ENCODE measurements at regions not wholly inside any gene's neighbourhood (a gene's known extent, or its start where the extent isn't known, plus 50 kb on each side); places are given as distances from the start of the nearest gene placed in this dataset.
"Not testable (repeated sequence)": the region's sequence is repeated elsewhere in the genome, so short reads cannot be mapped to it uniquely, and the experiment has no call there.

GRCh38 chr13:37960427-37960826 lies 90.9 kb upstream of the TRPC4 start:
- Mint-ChIP-seq H3K36me3 (ENCODE audit: low read depth, unreplicated experiment) (no peaks in the 10 kb centered on the region), H3K9me3 (ENCODE audit: unreplicated experiment) (no peaks in the 10 kb centered on the region), H3K4me3 (ENCODE audit: unreplicated experiment) (no peak overlapping the region), H3K27ac (ENCODE audit: unreplicated experiment) (no peak overlapping the region), H3K27me3 (ENCODE audit: unreplicated experiment) (peaks cover 1% of the 10 kb centered on the region), H3K4me1 (ENCODE audit: unreplicated experiment) (no peaks in the 10 kb centered on the region)
- TF ChIP-seq CTCF (IDR thresholded peaks at IDR 0.05; ENCODE audit: unreplicated experiment), result peak; percentile 50
- no peak for DNase-seq (ENCODE audit: low spot score)

GRCh38 chr13:37959284-37959683 lies 89.7 kb upstream of the TRPC4 start:
- TF ChIP-seq CTCF (IDR thresholded peaks at IDR 0.05; ENCODE audit: unreplicated experiment), result no peak
- Mint-ChIP-seq H3K27ac (ENCODE audit: unreplicated experiment) (no peak overlapping the region), H3K36me3 (ENCODE audit: low read depth, unreplicated experiment) (no peaks in the 10 kb centered on the region), H3K4me3 (ENCODE audit: unreplicated experiment) (no peak overlapping the region), H3K9me3 (ENCODE audit: unreplicated experiment) (no peaks in the 10 kb centered on the region), H3K4me1 (ENCODE audit: unreplicated experiment) (no peaks in the 10 kb centered on the region), H3K27me3 (ENCODE audit: unreplicated experiment) (peaks cover 1% of the 10 kb centered on the region)
- no peak for DNase-seq (ENCODE audit: low spot score)

GRCh38 chr13:37956536-37956935 lies 87.0 kb upstream of the TRPC4 start:
- Mint-ChIP-seq H3K27ac (ENCODE audit: unreplicated experiment) (no peak overlapping the region), H3K36me3 (ENCODE audit: low read depth, unreplicated experiment) (no peaks in the 10 kb centered on the region), H3K4me1 (ENCODE audit: unreplicated experiment) (no peaks in the 10 kb centered on the region), H3K4me3 (ENCODE audit: unreplicated experiment) (no peak overlapping the region), H3K9me3 (ENCODE audit: unreplicated experiment) (no peaks in the 10 kb centered on the region), H3K27me3 (ENCODE audit: unreplicated experiment) (no peaks in the 10 kb centered on the region)
- DNase-seq (ENCODE audit: low spot score), result no peak
- TF ChIP-seq CTCF (IDR thresholded peaks at IDR 0.05; ENCODE audit: unreplicated experiment), result no peak

- not testable (repeated sequence) for H3K27me3 Mint-ChIP-seq (ENCODE audit: unreplicated experiment); H3K27ac Mint-ChIP-seq (ENCODE audit: unreplicated experiment); DNase-seq (ENCODE audit: low spot score); H3K36me3 Mint-ChIP-seq (ENCODE audit: low read depth, unreplicated experiment); H3K4me3 Mint-ChIP-seq (ENCODE audit: unreplicated experiment); H3K9me3 Mint-ChIP-seq (ENCODE audit: unreplicated experiment); H3K4me1 Mint-ChIP-seq (ENCODE audit: unreplicated experiment)
Observed at GRCh38 chr13:37954597-37954996, 85.0 kb upstream of the TRPC4 start.

- no peaks in the 10 kb centered on the region for H3K36me3 Mint-ChIP-seq (ENCODE audit: low read depth, unreplicated experiment)
Observed at GRCh38 chr13:37954191-37954590, 84.6 kb upstream of the TRPC4 start.

More at GRCh38 chr13:37954191-37954590, 84.6 kb upstream of the TRPC4 start:
- TF ChIP-seq CTCF (IDR thresholded peaks at IDR 0.05; ENCODE audit: unreplicated experiment), result no peak
- Mint-ChIP-seq H3K27ac (ENCODE audit: unreplicated experiment) (no peak overlapping the region), H3K27me3 (ENCODE audit: unreplicated experiment) (no peaks in the 10 kb centered on the region), H3K4me3 (ENCODE audit: unreplicated experiment) (no peak overlapping the region), H3K9me3 (ENCODE audit: unreplicated experiment) (no peaks in the 10 kb centered on the region), H3K4me1 (ENCODE audit: unreplicated experiment) (no peaks in the 10 kb centered on the region)
- no peak for DNase-seq (ENCODE audit: low spot score)

Data from endothelial cell (in vitro differentiated cells).